Sciatic nerve (tissue), 2 donors: ENCODE measurements at regions not wholly inside any gene's neighbourhood (a gene's known extent, or its start where the extent isn't known, plus 50 kb on each side); places are given as distances from the start of the nearest gene placed in this dataset.

Experiments
- ATAC-seq: fragments of 200-7000 bp; cut with Tn5 transposase; one replicate; pipeline ENCODE4 v1.9.1; 2020; ENCODE audit warnings: mild to moderate bottlenecking, moderate library complexity
- DNase-seq: peaks from one replicate; pipeline ENCODE4 v3.0.0-alpha.2; 2020; ENCODE audit warnings: low spot score
- intact Hi-C: fragments of 100-400 bp; cut with DNase I; formaldehyde crosslinking; loops from one replicate; pipeline ENCODE4 v1.14.2; 2022
- donor health status: DM: no; HTN: no; CAD: no.
- donor health status: DM: no; HTN: no; CAD: no.

- ATAC-seq, result no peak
- DNase-seq, result no peak
- intact Hi-C loops, result no loop called here
Measured at GRCh38 chr2:12119841-12120240, 373.4 kb downstream of the LPIN1 start.

- ATAC-seq, result no peak
- DNase-seq, result no peak
- intact Hi-C loops, result no loop called here
Measured at GRCh38 chr2:12120281-12121150, 374.1 kb downstream of the LPIN1 start.

GRCh38 chr2:12124790-12125189 lies 378.4 kb downstream of the LPIN1 start:
- no peak for ATAC-seq
- no peak for DNase-seq
- intact Hi-C loops, result no loop called here

GRCh38 chr2:12126318-12126717 lies 379.9 kb downstream of the LPIN1 start:
- intact Hi-C loops, result no loop called here
- ATAC-seq, result no peak
- DNase-seq, result no peak

- ATAC-seq, result no peak
- DNase-seq, result no peak
- intact Hi-C loops, result no loop called here
Measured at GRCh38 chr2:12127638-12128037, 381.2 kb downstream of the LPIN1 start.

GRCh38 chr2:12131975-12132374 lies 385.5 kb downstream of the LPIN1 start:
- intact Hi-C loops, result loop anchor here (10.0 kb wide), 1 partner anchor 1027 kb away; no protein-coding TSS in a partner anchor
- DNase-seq (no peak), ATAC-seq (peak; percentile 97)

- DNase-seq, result no peak
- no peak for ATAC-seq
- intact Hi-C loops, result no loop called here
Measured at GRCh38 chr2:12141618-12142258, 395.3 kb downstream of the LPIN1 start.

- DNase-seq, result no peak
- no peak for ATAC-seq
- intact Hi-C loops, result no loop called here
Measured at GRCh38 chr2:12151716-12152115, 405.3 kb downstream of the LPIN1 start.

GRCh38 chr2:12152888-12153287 lies 406.5 kb downstream of the LPIN1 start:
- DNase-seq (no peak), ATAC-seq (no peak)
- intact Hi-C loops, result no loop called here

- no peak for DNase-seq
- intact Hi-C loops, result no loop called here
- ATAC-seq, result peak; percentile 78
Measured at GRCh38 chr2:12155303-12156051, 409.0 kb downstream of the LPIN1 start.

GRCh38 chr2:12156349-12156748 lies 409.9 kb downstream of the LPIN1 start:
- intact Hi-C loops, result no loop called here
- DNase-seq (no peak), ATAC-seq (no peak)

- ATAC-seq (no peak), DNase-seq (no peak)
- intact Hi-C loops, result no loop called here
Measured at GRCh38 chr2:12161085-12161484, 414.7 kb downstream of the LPIN1 start.

GRCh38 chr2:12162269-12163247 lies 416.1 kb downstream of the LPIN1 start:
- ATAC-seq (no peak), DNase-seq (no peak)
- intact Hi-C loops, result no loop called here

- ATAC-seq, result no peak
- no peak for DNase-seq
- intact Hi-C loops, result no loop called here
Measured at GRCh38 chr2:12163866-12164265, 417.4 kb downstream of the LPIN1 start.

GRCh38 chr2:12164689-12165088 lies 418.3 kb downstream of the LPIN1 start:
- ATAC-seq (no peak), DNase-seq (no peak)
- intact Hi-C loops, result no loop called here

GRCh38 chr2:12167525-12168317 lies 421.3 kb downstream of the LPIN1 start:
- intact Hi-C loops, result no loop called here
- peak; percentile 68 for ATAC-seq
- DNase-seq, result peak; percentile 66

GRCh38 chr2:12168354-12168753 lies 421.9 kb downstream of the LPIN1 start:
- intact Hi-C loops, result no loop called here

GRCh38 chr2:12168791-12169388 lies 422.5 kb downstream of the LPIN1 start:
- peak; percentile 91 for ATAC-seq
- no peak for DNase-seq
- intact Hi-C loops, result no loop called here

More at GRCh38 chr2:12168354-12168753, 421.9 kb downstream of the LPIN1 start:
- DNase-seq (no peak), ATAC-seq (no peak)
